ENCODE measurements at regions not wholly inside any gene's neighbourhood (a gene's known extent, or its start where the extent isn't known, plus 50 kb on each side); places are given as distances from the start of the nearest gene placed in this dataset.
"Not testable (repeated sequence)": the region's sequence is repeated elsewhere in the genome, so short reads cannot be mapped to it uniquely, and the experiment has no call there.

- no peak for DNase-seq
Measured at GRCh38 chr6:22129751-22130150, 167.1 kb downstream of the PRL start.

- DNase-seq, result no peak
Measured at GRCh38 chr6:22132656-22133055, 164.2 kb downstream of the PRL start.

GRCh38 chr6:22133357-22133756, 163.5 kb downstream of the PRL start:
- DNase-seq, result no peak

- no peak for DNase-seq
Measured at GRCh38 chr6:22134308-22134707, 162.5 kb downstream of the PRL start.

GRCh38 chr6:22135395-22135794, 161.4 kb downstream of the PRL start:
- no peak for DNase-seq

GRCh38 chr6:22140736-22141135, 156.1 kb downstream of the PRL start:
- DNase-seq, result not testable (repeated sequence)

GRCh38 chr6:22141241-22141745, 155.5 kb downstream of the PRL start:
- DNase-seq, result peak; percentile 40

GRCh38 chr6:22142856-22143255, 154.0 kb downstream of the PRL start:
- no peak for DNase-seq

GRCh38 chr6:22145376-22145775, 151.5 kb downstream of the PRL start:
- DNase-seq, result no peak

GRCh38 chr6:22145823-22146677, 150.8 kb downstream of the PRL start:
- no peak for DNase-seq

GRCh38 chr6:22146678-22146930, 150.2 kb downstream of the PRL start:
- DNase-seq, result no peak

GRCh38 chr6:22146931-22147701, 149.7 kb downstream of the PRL start:
- DNase-seq, result no peak

- DNase-seq, result no peak
Measured at GRCh38 chr6:22147921-22148776, 148.7 kb downstream of the PRL start.

- no peak for DNase-seq
Measured at GRCh38 chr6:22149096-22149495, 147.7 kb downstream of the PRL start.

- peak; percentile 23 for DNase-seq
Measured at GRCh38 chr6:22149501-22150367, 147.1 kb downstream of the PRL start.

- no peak for DNase-seq
Measured at GRCh38 chr6:22150368-22151035, 146.3 kb downstream of the PRL start.

GRCh38 chr6:22151892-22152291, 144.9 kb downstream of the PRL start:
- DNase-seq, result no peak

GRCh38 chr6:22152841-22153240, 144.0 kb downstream of the PRL start:
- no peak for DNase-seq

GRCh38 chr6:22153384-22154158, 143.3 kb downstream of the PRL start:
- no peak for DNase-seq

GRCh38 chr6:22155551-22155950, 141.3 kb downstream of the PRL start:
- no peak for DNase-seq

GRCh38 chr6:22157233-22157632, 139.6 kb downstream of the PRL start:
- no peak for DNase-seq
